DND-41 (cell line): ENCODE measurements at regions not wholly inside any gene's neighbourhood (a gene's known extent, or its start where the extent isn't known, plus 50 kb on each side); places are given as distances from the start of the nearest gene placed in this dataset.

Experiments
- ATAC-seq: fragments of 200-7000 bp; cut with Tn5 transposase; 3 replicates; pipeline ENCODE4 v1.9.1; 2021; ENCODE audit warnings: low read depth; ENCODE audit not compliant: insufficient read depth
- DNase-seq: peaks from one replicate; pipeline ENCODE4 v3.0.0-alpha.2; 2020
- H2AFZ ChIP-seq: 2 replicates; pipeline ENCODE4 v1.6.0; 2012; ENCODE audit warnings: low read depth, low read length
- H3K27ac ChIP-seq: 2 replicates; pipeline ENCODE4 v1.5.1; 2012; ENCODE audit warnings: low read length, inconsistent platforms
- H3K27me3 ChIP-seq: fragments of 200-600 bp; sonication (generic); 2 replicates; pipeline ENCODE4 v1.6.0; 2012; ENCODE audit warnings: low read length, mild to moderate bottlenecking, inconsistent platforms; ENCODE audit not compliant: insufficient read depth, poor library complexity
- H3K36me3 ChIP-seq: 2 replicates; pipeline ENCODE4 v1.5.1; 2012; ENCODE audit warnings: low read length, inconsistent platforms; ENCODE audit not compliant: insufficient read depth
- H3K4me1 ChIP-seq: 2 replicates; pipeline ENCODE4 v1.5.1; 2012; ENCODE audit warnings: mild to moderate bottlenecking, low read length; ENCODE audit not compliant: insufficient read depth
- H3K4me2 ChIP-seq: 2 replicates; pipeline ENCODE4 v1.6.0; 2012; ENCODE audit warnings: mild to moderate bottlenecking, moderate library complexity, low read length, inconsistent platforms; ENCODE audit not compliant: insufficient read depth
- H3K4me3 ChIP-seq, 2 experiments: fragments of 200-600 bp in 1 of 2; shearing (Covaris generic) in 1 of 2; 2 replicates each; pipeline ENCODE4 v1.5.1; 2012 to 2016; ENCODE audit warnings: inconsistent platforms in 2 of 2, low read length in 2 of 2, mild to moderate bottlenecking in 2 of 2, low read depth in 1 of 2, moderate library complexity in 1 of 2
- H3K79me2 ChIP-seq: 2 replicates; pipeline ENCODE4 v1.6.0; 2012; ENCODE audit warnings: low read length, inconsistent platforms; ENCODE audit not compliant: insufficient read depth
- H3K9ac ChIP-seq: 2 replicates; pipeline ENCODE4 v1.6.0; 2012; ENCODE audit warnings: low read depth, mild to moderate bottlenecking, inconsistent platforms, low read length, moderate library complexity
- H3K9me3 ChIP-seq: 2 replicates; pipeline ENCODE4 v1.5.1; 2012; ENCODE audit warnings: low read length, moderate library complexity, mild to moderate bottlenecking, inconsistent platforms; ENCODE audit not compliant: insufficient read depth, severe bottlenecking
- H4K20me1 ChIP-seq: 2 replicates; pipeline ENCODE4 v1.6.0; 2012; ENCODE audit warnings: low read length; ENCODE audit not compliant: insufficient read depth
- CTCF ChIP-seq: IDR thresholded peaks from 2 replicates; pipeline ENCODE4 v1.5.1; 2012; ENCODE audit warnings: borderline replicate concordance, low read length, moderate library complexity, mild to moderate bottlenecking; ENCODE audit not compliant: poor library complexity, severe bottlenecking; ENCODE audit errors: extremely low read depth
- EZH2 ChIP-seq: IDR thresholded peaks from 3 replicates; pipeline ENCODE4 v1.6.1; 2012; ENCODE audit warnings: borderline replicate concordance, low read depth, mild to moderate bottlenecking, moderate library complexity, low read length, inconsistent platforms; ENCODE audit not compliant: severe bottlenecking

DNA sequence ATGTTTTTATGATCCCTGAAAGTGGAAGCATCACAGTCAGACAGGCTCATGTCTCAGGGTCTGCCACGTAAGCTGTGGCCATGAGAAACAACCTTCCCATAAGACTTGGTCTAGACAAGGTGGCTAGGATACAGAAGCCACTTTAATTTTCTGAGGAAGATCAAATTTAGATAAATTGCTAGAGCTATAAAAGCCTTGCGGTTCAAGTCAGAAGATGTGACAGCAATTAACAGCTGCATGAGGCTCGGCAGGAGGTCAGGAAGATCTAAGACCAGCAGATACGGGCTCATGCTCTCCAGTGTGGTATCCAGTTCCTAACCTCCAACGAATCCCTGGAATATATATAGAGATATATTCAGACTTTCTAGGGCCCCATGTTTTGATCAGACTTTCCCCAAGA lies 577.1 kb downstream of the PLPP3 start:
- Histone ChIP-seq H3K4me3 (no peak overlapping the region), H4K20me1 (no peaks in the 10 kb centered on the region), H3K4me1 (no peaks in the 10 kb centered on the region), H3K27me3 (no peaks in the 10 kb centered on the region), H3K4me2 (no peak overlapping the region), H3K27ac (no peak overlapping the region), H3K9ac (no peak overlapping the region), H3K36me3 (no peaks in the 10 kb centered on the region), H2AFZ (no peak overlapping the region), H3K79me2 (no peaks in the 10 kb centered on the region), H3K9me3 (peaks cover 8% of the 10 kb centered on the region)
- TF ChIP-seq CTCF (no peak), EZH2 (no peak)
- DNase-seq (no peak), ATAC-seq (no peak)

DNA sequence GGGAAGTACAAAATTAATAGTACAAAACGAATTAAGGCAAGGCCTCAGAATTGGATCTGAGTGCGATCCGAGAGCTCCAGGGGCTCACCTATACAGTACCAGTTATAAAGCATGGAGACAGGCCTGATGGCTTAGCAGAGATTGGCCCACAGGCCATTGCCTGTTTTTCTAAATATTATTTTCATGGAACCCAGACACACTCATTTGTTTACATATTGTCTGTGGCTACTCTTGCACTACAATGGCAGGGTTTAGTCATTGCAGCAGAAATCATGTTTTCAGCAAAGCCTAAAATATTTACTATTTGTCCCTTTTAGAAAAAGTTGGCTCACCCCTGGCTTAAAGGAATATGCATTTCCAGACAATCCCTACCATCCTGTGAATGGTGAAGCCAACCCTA lies 578.9 kb downstream of the PLPP3 start:
- no peak for DNase-seq
- H4K20me1 ChIP-seq: no peaks in the 10 kb centered on the region
- no peak overlapping the region for H3K4me2 ChIP-seq

DNA sequence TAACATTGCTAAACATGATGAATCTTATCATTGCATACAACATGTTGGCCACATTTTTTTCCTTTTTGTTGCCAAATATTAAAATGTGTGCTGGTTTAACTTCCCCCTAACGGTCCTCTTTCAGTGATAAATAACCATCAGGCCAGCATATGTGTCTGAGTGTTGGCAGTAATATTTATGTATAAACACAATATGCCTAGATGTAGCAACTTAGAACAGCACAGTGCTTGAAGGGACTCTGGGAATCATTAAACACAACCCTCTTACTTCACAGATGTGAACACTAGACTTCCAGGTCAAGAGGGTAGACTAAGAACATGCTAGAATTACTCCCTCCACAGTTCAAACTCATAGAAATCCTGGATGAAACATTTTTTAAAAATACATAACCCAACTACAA lies 581.8 kb downstream of the PLPP3 start:
- H3K9ac ChIP-seq: no peak overlapping the region
- no peaks in the 10 kb centered on the region for H3K27me3 ChIP-seq
- no peak for DNase-seq
- TF ChIP-seq EZH2 (no peak), CTCF (no peak)
- peaks cover 6% of the 10 kb centered on the region for H3K9me3 ChIP-seq
- no peaks in the 10 kb centered on the region for H3K4me1 ChIP-seq
- no peak for ATAC-seq
- H3K79me2 ChIP-seq: no peaks in the 10 kb centered on the region
- no peak overlapping the region for H2AFZ ChIP-seq
- no peak overlapping the region for H3K27ac ChIP-seq
- no peaks in the 10 kb centered on the region for H4K20me1 ChIP-seq
- no peaks in the 10 kb centered on the region for H3K36me3 ChIP-seq
- no peak overlapping the region for H3K4me3 ChIP-seq
- H3K4me2 ChIP-seq: no peak overlapping the region

More for the DNA sequence above, 578.9 kb downstream of the PLPP3 start:
- no peak for ATAC-seq
- Histone ChIP-seq H3K4me1 (no peaks in the 10 kb centered on the region), H3K4me3 (no peak overlapping the region), H3K9me3 (peaks cover 6% of the 10 kb centered on the region), H3K27ac (no peak overlapping the region), H3K36me3 (no peaks in the 10 kb centered on the region), H3K9ac (no peak overlapping the region), H3K27me3 (no peaks in the 10 kb centered on the region), H2AFZ (no peak overlapping the region), H3K79me2 (no peaks in the 10 kb centered on the region)
- TF ChIP-seq CTCF: no peak
- no peak for TF ChIP-seq EZH2
